Epithelial cell of proximal tubule (primary cell): ENCODE measurements at regions not wholly inside any gene's neighbourhood (a gene's known extent, or its start where the extent isn't known, plus 50 kb on each side); places are given as distances from the start of the nearest gene placed in this dataset.

Experiments used
- DNase-seq: peaks from one replicate; pipeline ENCODE4 v3.0.0-alpha.2; 2011; ENCODE audit warnings: low read depth
- H3K4me3 ChIP-seq: 2 replicates; pipeline ENCODE4 v1.5.1; 2011; ENCODE audit warnings: low read depth, mild to moderate bottlenecking, low read length
- TF ChIP-seq, protein P1 (sequence below): conservative IDR thresholded peaks from 2 replicates; pipeline ENCODE4 v1.5.1; 2012; ENCODE audit warnings: low read depth, mild to moderate bottlenecking, low read length

DNA sequence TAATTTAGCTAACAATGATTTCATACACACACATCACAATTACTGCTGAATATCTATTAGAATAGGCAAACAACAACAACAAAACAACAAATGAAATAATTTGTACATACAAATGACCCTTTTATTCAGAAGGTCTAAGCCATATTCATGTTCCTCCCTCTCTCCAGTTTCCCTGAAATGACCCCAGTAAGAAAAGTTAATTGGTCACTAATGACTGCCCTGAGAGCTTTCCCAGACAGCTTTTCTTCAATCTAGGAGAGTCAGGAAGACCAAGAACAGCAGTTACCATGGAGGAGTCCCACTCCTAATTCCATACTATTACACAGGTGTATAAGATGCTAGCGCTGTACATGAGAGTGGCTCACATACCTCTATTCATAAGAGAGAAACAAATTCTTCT, 121.2 kb upstream of the GRIP1 start:
- DNase-seq, result peak; percentile 18
- no peak overlapping the region for H3K4me3 ChIP-seq
- TF ChIP-seq, protein P1, sequence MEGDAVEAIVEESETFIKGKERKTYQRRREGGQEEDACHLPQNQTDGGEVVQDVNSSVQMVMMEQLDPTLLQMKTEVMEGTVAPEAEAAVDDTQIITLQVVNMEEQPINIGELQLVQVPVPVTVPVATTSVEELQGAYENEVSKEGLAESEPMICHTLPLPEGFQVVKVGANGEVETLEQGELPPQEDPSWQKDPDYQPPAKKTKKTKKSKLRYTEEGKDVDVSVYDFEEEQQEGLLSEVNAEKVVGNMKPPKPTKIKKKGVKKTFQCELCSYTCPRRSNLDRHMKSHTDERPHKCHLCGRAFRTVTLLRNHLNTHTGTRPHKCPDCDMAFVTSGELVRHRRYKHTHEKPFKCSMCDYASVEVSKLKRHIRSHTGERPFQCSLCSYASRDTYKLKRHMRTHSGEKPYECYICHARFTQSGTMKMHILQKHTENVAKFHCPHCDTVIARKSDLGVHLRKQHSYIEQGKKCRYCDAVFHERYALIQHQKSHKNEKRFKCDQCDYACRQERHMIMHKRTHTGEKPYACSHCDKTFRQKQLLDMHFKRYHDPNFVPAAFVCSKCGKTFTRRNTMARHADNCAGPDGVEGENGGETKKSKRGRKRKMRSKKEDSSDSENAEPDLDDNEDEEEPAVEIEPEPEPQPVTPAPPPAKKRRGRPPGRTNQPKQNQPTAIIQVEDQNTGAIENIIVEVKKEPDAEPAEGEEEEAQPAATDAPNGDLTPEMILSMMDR, result no peak

DNA sequence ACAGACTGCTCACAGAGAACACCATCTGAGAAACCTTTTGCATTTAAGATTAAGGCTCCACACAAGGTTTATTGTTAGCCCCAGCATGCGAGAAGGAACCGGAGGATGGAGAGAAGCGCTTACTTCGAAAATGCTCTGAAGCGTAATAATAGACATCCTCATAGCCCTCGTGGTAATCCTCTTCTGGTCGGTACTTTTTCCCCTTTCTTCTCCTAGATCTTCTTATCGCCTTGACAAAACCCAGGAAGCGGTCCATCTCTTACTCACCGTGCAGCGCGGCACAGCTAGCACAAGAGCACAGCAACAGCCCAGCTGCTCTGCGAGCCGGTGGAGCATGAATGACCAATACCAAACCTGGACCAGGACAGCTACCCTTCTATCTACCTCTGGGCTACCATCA, 125.1 kb upstream of the GRIP1 start:
- TF ChIP-seq, protein P1, result no peak
- DNase-seq, result no peak
- no peak overlapping the region for H3K4me3 ChIP-seq

DNA sequence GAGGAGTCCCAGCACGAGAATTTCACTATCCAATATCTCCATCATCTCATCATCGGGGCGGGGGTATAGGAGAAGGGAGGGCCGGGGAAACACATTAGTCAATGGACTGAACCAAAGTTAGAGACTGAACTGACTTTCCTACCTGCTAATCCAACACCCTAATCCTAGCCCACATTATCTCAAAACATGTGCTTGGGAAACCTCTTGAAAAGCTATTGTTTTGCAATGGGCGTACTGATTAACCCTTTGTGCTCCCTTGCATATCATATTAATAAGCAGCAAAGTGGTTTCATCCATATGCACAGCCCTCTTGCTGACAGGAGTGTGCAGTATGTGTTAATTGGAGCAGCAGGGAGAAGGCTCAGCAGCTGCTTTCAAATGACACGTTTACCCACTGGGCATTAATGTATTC, 125.7 kb upstream of the GRIP1 start:
- TF ChIP-seq, protein P1, result no peak
- H3K4me3 ChIP-seq, result no peak overlapping the region
- no peak for DNase-seq

DNA sequence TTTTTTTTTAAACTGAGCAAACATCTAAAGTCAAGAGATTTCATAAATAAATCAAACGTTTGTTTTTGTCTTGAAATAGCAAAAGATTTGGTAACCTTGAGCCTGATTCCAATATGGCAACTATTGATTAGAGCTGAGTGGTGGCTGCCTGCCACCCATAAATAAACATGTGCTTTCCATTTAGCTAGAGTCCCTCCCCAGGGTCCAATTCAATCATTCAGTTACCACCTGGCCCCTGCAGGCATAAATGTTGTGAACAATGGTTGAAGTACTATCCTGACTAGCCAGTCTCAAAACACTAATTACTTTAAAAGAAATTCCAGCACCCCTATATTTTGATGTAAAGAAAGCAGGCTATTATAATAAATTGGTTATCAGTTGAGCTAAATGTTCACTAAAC, 129.7 kb upstream of the GRIP1 start:
- no peak for DNase-seq
- H3K4me3 ChIP-seq, result no peak overlapping the region
- TF ChIP-seq, protein P1, result no peak

DNA sequence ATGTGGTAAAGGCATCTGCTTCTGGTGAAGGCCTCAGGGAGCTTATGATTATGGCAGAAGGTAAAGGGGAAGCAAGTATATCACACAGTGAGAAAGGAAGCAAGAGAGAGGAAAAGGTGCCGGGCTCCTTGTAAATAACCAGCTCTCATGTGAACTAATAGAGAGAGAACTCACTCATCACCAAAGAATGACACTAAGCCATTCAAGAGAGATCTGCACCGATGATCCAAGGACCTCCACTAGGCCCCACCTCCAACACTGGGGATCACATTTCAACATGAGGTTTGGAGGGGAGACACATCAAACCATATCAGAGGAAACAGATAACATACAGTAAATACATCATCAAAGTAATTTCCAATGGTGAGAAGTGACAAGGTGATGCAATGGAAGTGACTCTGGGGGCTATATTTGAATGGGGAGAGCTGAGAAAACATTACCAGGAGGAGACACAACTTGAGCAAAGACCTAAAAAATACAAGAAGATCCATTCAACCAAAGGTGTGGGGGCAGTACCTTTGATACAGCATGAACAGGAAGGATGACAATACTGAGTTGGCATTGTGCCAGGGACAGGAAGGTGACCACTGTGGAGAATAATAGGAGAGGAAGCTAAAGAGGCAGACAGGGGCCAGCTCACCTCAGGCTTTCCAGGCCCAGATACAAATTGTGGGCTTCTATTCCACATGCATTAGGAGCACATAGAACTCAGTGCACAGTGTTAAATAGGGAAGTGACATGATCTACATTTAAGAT, 134.4 kb upstream of the GRIP1 start:
- TF ChIP-seq, protein P1, result no peak
- DNase-seq, result no peak

DNA sequence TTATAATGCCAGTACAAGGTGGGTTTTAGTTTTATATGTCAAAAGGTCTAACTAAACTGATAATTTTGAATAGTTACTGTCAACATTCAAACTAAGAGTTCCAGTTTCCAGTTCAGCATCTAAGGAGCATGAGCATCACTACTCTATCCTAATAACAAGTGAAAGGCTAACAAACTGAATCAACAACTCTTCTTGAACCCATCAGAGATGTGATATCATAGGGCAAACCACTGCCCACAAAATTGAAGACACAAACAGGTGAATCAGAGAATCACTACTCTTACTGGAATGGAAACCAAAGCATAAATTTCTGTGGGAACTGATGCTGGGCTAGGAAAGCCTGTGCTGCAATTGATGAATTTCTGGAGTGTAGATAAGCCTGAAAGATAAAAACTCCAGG, 140.7 kb upstream of the GRIP1 start:
- no peak overlapping the region for H3K4me3 ChIP-seq
- TF ChIP-seq, protein P1, result no peak
- no peak for DNase-seq

More for the DNA sequence above, 134.4 kb upstream of the GRIP1 start:
- H3K4me3 ChIP-seq, result no peak overlapping the region

DNA sequence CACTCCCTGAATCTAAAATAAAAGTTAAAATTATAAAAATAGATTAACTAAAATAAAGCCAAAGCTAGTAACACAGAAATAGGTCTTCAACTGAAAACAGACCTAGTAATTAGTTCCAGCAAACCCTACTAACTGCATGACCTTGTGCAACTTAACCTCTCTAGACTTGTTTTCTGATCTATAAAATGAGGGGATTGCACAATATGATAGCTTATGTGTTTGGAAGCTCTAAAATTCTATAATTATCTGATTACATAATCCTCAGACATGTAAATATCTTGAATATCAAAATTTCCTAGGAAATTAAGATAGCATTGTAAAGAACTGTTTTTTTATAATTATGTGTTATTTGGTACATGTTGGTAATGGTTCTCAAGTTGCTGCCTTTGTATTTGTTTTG, 144.1 kb upstream of the GRIP1 start:
- TF ChIP-seq, protein P1, result no peak
- no peak overlapping the region for H3K4me3 ChIP-seq
- no peak for DNase-seq
